HL-60 (cell line): ENCODE measurements at regions not wholly inside any gene's neighbourhood (a gene's known extent, or its start where the extent isn't known, plus 50 kb on each side); places are given as distances from the start of the nearest gene placed in this dataset.
A peak's percentile ranks its signal among the peaks of the same experiment; 100 is the strongest.

Experiments
- DNase-seq, 2 experiments: peaks; one replicate each; pipeline ENCODE4 v3.0.0-alpha.2; 2010 to 2020; ENCODE audit warnings: low read depth in 1 of 2, low spot score in 1 of 2
- H3K27ac ChIP-seq: fragments of 250-450 bp; sonication (Bioruptor Pico); replicated peaks from 2 replicates; pipeline ENCODE4 v1.5.1; 2020; ENCODE audit warnings: mild to moderate bottlenecking, moderate library complexity
- H3K27me3 ChIP-seq: fragments of 250-450 bp; sonication (Bioruptor Pico); 2 replicates; pipeline ENCODE4 v1.5.1; 2021; ENCODE audit warnings: mild to moderate bottlenecking, moderate library complexity; ENCODE audit not compliant: insufficient read depth, poor library complexity, severe bottlenecking
- H3K4me3 ChIP-seq: replicated peaks from 2 replicates; pipeline ENCODE4 v1.5.1; 2011; ENCODE audit warnings: mild to moderate bottlenecking, control low read depth, low read length; ENCODE audit not compliant: insufficient read depth
- GABPA ChIP-seq: IDR thresholded peaks from 2 replicates; pipeline ENCODE4 v1.6.1; 2012; ENCODE audit warnings: low read depth
- POLR2AphosphoS5 ChIP-seq: IDR thresholded peaks from 2 replicates; pipeline ENCODE4 v1.6.1; 2012; ENCODE audit warnings: low read depth
- SPI1 ChIP-seq: IDR thresholded peaks from 2 replicates; pipeline ENCODE4 v1.6.1; 2012; ENCODE audit warnings: low read depth, mild to moderate bottlenecking, borderline replicate concordance
- TF ChIP-seq, protein P1 (sequence below): IDR thresholded peaks from one replicate; pipeline ENCODE4 v1.5.1; 2011; ENCODE audit warnings: low read length, control low read depth, inconsistent platforms; ENCODE audit not compliant: insufficient read depth
- TF ChIP-seq, protein P2 (sequence below): IDR thresholded peaks from 2 replicates; pipeline ENCODE4 v1.6.1; 2012; ENCODE audit warnings: low read depth; ENCODE audit not compliant: insufficient replicate concordance

DNA sequence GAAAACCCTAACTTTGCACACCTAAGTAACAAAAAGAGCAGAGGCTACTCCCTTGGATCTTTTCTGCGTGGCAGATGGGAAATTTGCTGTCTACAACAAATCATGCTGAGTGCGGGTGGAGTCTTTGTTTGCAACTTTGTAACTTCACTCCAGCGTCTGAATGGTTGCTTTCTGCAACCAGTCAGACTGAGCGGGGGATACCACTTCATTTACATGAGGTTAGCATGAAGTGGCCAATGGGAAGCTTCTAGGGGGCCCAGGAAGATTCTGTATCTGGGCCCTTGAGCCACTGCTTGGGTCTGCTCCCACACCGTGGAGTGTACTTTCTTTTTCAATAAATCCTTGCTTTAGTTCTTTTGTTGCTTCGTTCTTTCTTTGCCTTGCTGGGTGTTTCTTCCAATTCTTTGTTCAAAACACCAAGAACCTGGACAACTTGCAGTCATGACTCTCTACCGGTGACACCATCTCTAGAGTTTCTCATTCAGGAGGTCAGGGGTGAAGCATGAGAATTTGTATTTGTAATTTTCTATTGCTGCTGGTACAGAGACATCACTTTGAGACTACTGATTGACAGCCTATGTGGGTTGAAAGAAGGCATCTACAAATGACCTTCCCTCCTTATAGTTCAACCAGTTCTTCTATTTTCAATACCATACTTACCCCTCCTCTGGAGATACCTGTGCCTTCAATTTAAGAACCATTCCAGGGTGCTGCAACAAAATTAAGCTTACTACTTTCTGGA, 55.8 kb upstream of the RC3H1 start:
- DNase-seq = no peak
- TF ChIP-seq, protein P1, sequence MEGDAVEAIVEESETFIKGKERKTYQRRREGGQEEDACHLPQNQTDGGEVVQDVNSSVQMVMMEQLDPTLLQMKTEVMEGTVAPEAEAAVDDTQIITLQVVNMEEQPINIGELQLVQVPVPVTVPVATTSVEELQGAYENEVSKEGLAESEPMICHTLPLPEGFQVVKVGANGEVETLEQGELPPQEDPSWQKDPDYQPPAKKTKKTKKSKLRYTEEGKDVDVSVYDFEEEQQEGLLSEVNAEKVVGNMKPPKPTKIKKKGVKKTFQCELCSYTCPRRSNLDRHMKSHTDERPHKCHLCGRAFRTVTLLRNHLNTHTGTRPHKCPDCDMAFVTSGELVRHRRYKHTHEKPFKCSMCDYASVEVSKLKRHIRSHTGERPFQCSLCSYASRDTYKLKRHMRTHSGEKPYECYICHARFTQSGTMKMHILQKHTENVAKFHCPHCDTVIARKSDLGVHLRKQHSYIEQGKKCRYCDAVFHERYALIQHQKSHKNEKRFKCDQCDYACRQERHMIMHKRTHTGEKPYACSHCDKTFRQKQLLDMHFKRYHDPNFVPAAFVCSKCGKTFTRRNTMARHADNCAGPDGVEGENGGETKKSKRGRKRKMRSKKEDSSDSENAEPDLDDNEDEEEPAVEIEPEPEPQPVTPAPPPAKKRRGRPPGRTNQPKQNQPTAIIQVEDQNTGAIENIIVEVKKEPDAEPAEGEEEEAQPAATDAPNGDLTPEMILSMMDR = no peak
- TF ChIP-seq GABPA = no peak
- TF ChIP-seq, protein P2, sequence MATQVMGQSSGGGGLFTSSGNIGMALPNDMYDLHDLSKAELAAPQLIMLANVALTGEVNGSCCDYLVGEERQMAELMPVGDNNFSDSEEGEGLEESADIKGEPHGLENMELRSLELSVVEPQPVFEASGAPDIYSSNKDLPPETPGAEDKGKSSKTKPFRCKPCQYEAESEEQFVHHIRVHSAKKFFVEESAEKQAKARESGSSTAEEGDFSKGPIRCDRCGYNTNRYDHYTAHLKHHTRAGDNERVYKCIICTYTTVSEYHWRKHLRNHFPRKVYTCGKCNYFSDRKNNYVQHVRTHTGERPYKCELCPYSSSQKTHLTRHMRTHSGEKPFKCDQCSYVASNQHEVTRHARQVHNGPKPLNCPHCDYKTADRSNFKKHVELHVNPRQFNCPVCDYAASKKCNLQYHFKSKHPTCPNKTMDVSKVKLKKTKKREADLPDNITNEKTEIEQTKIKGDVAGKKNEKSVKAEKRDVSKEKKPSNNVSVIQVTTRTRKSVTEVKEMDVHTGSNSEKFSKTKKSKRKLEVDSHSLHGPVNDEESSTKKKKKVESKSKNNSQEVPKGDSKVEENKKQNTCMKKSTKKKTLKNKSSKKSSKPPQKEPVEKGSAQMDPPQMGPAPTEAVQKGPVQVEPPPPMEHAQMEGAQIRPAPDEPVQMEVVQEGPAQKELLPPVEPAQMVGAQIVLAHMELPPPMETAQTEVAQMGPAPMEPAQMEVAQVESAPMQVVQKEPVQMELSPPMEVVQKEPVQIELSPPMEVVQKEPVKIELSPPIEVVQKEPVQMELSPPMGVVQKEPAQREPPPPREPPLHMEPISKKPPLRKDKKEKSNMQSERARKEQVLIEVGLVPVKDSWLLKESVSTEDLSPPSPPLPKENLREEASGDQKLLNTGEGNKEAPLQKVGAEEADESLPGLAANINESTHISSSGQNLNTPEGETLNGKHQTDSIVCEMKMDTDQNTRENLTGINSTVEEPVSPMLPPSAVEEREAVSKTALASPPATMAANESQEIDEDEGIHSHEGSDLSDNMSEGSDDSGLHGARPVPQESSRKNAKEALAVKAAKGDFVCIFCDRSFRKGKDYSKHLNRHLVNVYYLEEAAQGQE = no peak
- TF ChIP-seq POLR2AphosphoS5 = no peak
- TF ChIP-seq SPI1 = no peak
- Histone ChIP-seq H3K27me3 (no peaks in the 10 kb centered on the region), H3K27ac (no peak overlapping the region), H3K4me3 (no peak overlapping the region)

DNA sequence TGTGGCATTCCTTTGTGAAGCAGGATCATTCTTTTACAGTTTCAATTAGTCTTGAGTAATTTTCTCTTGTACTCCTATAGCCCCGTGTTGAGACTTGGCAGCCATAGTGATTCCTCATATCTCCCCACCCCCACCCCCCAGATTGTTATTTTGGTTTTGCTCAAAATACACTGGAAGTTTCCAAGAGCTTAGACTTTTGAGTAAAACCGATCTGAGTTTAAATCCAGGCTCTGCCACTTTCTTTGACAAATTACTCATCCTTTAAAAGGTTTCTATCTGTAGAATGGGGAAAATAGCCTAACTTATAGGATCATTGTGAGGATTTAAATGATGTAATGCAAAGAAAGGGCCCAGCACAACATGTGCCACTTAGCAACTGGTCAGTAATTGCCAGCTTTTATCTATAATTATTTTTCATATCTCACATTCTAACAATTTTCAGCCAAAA, 53.1 kb upstream of the RC3H1 start:
- H3K27ac ChIP-seq = no peak overlapping the region
- TF ChIP-seq SPI1 (no peak), GABPA (no peak), POLR2AphosphoS5 (no peak)
- TF ChIP-seq, protein P2 = no peak
- TF ChIP-seq, protein P1 = no peak
- no peaks in the 10 kb centered on the region for H3K27me3 ChIP-seq
- no peak overlapping the region for H3K4me3 ChIP-seq
- no peak for DNase-seq

DNA sequence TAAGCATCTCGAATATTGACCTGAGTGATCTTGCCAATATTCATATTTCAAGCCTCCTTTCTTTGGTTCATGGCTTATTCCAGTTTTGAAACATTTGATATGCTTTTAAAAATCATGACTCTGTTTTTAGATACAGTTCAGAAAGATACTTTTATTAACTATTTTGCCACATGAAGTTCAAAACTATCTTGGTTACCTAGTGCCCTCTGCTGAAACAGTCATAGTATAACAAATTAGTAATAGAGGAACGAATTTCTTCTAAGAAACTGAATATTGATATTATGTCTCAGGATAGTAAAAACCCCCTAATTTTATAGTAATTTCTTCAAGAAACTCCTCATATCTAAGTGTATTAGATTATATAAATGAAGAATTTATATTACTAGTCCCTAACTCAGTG, 52.6 kb upstream of the RC3H1 start:
- no peak for TF ChIP-seq POLR2AphosphoS5
- TF ChIP-seq, protein P1 = peak; percentile 9
- Histone ChIP-seq H3K27ac (no peak overlapping the region), H3K27me3 (no peaks in the 10 kb centered on the region), H3K4me3 (no peak overlapping the region)
- peak in 1 of 2 experiments; percentile 2 for DNase-seq

DNA sequence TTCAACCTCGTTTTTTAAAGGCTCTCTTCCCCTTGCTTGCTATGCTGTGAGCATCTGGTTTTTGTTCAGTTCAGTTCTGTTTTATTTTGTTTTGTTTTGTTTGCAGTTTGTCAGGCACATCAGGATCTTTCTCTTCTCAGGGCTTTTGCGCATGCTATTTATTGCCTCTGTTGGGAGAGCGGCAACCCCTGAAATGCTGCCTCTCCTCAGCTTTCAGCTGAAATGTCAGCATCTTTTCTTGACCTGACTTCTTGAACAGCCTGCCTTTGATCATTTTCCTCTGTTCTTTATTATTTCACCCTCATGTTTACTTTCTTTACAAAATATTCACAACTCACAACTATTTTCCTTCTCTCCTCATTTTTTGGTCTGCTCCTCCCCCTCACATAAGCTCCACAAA, 50.4 kb upstream of the RC3H1 start:
- Histone ChIP-seq H3K27me3 (no peaks in the 10 kb centered on the region), H3K27ac (no peak overlapping the region), H3K4me3 (no peak overlapping the region)
- TF ChIP-seq SPI1 (no peak), POLR2AphosphoS5 (no peak), GABPA (no peak)
- TF ChIP-seq, protein P2 = no peak
- TF ChIP-seq, protein P1 = no peak
- no peak for DNase-seq
